AG08395 (cell line): ENCODE measurements at regions not wholly inside any gene's neighbourhood (a gene's known extent, or its start where the extent isn't known, plus 50 kb on each side); places are given as distances from the start of the nearest gene placed in this dataset.
A peak's percentile ranks its signal among the peaks of the same experiment; 100 is the strongest.

Source experiments
- DNase-seq: peaks from one replicate; pipeline ENCODE4 v3.0.0; 2012; ENCODE audit warnings: mixed read lengths, low spot score

DNA sequence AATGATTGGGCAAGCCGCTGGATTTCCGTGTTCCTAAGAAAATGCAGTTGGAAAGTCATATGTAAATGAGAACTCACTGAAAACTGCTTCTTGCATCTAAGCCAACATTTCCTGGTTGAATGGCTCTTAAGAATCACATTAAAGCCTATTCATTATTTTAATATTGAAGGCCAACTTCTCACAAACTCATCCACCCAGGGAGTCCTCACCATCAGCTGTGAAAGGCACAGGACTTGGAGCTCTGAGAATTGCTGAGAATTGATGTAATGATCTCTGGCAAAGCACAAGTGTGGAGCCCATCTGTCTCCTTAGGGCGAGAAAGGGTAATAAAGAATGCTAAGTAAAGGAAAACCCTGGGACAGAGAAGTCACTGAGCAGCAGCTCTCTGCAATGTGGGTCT is 55.9 kb upstream of the APCDD1 start:
- DNase-seq: no peak

DNA sequence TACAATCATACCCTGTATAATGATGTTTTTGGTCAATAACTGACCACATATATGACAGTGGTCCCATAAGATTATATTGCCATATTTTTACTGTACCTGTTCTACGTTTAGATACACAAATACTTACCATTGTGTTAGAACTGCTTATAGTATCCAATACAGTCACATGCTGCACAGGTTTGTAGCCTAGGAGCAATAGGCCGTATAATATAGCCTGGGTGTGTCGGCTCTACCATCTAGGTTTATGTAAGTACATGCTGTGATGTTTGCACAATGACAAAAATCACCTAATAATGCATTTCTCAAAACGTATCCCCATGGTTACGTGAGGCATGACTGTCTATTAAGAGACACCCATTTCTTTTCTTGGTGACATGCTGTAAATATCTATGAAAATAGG is 55.0 kb upstream of the APCDD1 start:
- DNase-seq: no peak

DNA sequence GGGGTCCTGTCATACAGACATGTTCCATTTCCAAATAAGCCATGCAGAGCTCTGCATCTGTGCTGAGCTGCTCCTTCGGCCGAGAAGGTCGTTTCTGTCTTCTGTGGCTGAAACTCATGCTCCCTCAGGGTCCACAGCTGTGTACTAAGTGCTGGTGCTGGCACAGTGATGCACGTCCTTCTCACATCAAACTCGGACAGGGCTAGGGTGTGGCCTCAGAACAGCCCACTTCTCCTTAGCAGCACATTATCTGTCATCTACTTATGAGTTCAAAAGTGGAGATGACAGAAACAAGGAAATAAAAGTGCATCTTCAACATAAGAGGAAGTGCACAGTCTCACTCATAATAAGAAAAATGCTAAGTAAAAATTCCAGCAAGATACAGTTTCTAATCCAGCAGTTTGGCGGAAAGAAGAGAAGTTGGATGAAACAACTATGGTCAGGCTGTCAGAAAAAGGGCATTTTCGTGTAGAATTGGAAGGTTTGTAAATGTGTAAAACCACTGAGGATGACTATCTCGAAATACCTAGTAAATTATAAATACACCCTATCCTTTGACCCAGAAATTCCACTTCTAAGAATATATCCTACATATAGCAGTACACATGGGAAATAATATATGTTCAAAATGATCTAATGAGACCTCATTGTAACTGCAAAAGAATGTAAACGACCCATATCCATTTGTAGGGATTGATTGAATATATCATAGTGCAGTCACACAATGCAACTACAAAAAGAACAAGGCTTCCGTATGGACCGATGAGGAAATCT is 53.7 kb upstream of the APCDD1 start:
- DNase-seq: no peak

DNA sequence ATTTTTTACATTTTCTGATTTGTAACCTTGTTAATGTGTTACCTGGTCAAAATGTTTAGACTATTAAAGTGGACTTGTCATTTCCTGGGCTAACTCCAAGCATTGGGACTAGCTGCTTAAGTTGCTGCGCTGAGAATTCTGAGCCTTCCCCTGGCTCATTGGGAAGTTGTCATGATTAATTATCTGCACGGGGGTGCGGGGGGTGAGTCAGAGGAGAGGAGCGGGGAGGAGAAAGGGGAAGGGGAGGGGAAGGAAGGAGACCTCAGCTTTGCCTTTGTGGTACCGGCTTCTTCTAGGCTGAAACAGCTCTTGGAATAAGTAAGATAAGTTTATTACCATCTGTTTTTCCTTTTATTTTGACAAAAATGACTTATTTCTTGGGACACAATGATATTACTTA is 52.9 kb upstream of the APCDD1 start:
- peak; percentile 43 for DNase-seq

DNA sequence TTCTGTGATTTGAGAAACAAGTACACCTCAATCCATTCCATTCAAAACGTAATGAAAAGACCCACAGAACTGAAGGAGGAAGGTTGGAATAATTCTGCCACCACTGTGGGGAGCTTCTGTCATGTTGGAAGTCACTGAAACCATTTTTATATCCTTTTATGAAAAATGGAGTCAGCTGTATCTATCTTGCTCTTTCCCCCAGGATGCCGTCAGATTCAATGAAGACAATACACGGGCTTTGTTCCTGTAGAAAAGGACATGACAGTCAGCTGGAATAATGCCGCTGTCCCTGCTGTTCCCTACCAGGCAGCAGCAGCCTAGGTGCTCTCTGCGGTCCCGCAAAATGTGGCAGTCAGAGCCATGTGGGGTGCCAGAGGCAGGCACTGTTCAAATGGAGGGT is 52.5 kb upstream of the APCDD1 start:
- no peak for DNase-seq

DNA sequence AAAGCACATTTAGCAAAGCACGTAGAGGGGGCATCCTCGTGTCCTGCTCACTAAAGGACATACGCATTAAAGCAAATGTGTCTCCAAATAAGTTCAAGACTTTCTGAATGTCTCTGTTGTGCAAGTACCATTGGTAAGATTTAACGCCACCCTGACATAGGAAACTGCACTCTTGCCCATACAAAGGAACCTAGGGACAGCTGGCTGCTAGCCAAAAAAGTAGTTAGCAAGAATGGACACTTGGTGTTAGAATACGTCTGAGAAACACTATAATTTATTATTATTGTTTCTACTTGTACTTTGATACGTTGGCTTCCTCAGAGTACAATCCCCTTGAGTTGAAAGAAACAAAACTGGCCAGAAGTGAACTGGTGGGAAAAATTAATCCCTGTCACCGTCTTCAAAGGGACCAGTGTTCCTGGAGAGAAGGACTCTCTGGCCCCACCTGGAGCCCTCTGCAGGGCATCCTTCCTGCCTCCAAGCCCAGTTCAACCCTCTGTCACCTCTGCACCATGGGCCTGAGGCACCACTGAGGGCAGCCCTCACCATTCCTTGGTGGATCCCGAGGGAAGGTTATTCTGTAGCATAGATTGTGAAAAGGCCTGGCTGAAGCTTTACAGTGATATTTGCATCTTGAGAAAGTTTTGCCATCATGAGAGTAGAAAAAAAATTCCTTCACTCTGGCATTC is 51.4 kb upstream of the APCDD1 start:
- no peak for DNase-seq

DNA sequence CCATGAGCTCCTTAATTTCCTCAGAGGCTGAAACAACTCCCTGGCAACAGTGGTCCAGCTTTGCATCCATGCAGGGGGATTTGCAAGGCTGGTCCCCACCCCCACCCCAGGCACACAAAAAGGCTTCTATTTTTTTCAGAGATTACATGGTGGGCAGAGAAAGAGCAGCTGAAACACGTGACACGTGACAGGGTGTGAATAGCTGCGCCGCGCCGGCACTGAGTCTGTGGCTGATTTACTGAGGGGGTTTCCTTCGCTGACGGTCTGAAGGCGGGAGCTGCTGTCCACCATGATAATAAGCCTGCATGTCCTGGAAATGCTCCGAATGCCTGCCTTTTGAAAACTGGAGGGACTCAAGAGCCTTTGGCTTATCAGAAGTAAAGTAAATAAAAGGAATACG is 50.7 kb upstream of the APCDD1 start:
- no peak for DNase-seq

DNA sequence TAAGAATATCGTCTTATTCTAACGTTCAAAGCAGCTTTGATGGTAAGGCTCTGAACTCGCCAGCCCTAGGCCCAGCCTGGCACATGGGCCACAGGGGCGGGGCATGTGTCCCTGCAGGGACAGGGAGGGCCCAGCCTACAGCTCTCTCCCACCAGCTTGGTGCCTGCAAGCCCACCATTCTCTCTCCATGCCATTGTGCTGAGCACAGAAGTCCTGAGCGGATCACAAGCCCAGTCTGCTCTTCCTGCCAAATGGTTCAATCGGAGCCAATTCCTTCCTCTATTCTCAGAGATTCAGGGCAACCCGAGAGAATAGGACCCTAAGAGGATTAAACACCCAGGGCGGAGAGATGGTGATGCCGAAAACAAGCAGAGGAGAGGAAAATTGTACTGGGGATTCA is 50.3 kb upstream of the APCDD1 start:
- no peak for DNase-seq
